Body of pancreas (tissue), 4 donors: ENCODE measurements at regions not wholly inside any gene's neighbourhood (a gene's known extent, or its start where the extent isn't known, plus 50 kb on each side); places are given as distances from the start of the nearest gene placed in this dataset.

Experiments
- ATAC-seq: fragments of 150-250 bp; one replicate; pipeline ENCODE4 v1.9.1; 2016
- DNase-seq, 4 donors: peaks; one replicate each; pipeline ENCODE4 v3.0.0-alpha.2; 2019
- H3K27ac ChIP-seq, 4 donors: fragments of 200-600 bp; sonication (generic); 1 replicate in 3 of 4; 2 replicates in 1 of 4; pipeline versions ENCODE4 v1.5.1 to v1.6.1; 2016 to 2019; ENCODE audit warnings: mild to moderate bottlenecking in 1 of 4, mixed read lengths in 1 of 4, moderate library complexity in 1 of 4
- H3K27me3 ChIP-seq, 2 donors: fragments of 200-600 bp; sonication (generic); one replicate each; pipeline ENCODE4 v1.6.0; 2016; ENCODE audit warnings: mild to moderate bottlenecking in 1 of 2
- H3K36me3 ChIP-seq, 2 donors: fragments of 200-600 bp; sonication (generic); replicated peaks in 1 of 2; 2 replicates each; pipeline ENCODE4 v1.5.1; 2016; ENCODE audit warnings: low read depth in 2 of 2; ENCODE audit not compliant: insufficient read depth in 1 of 2
- H3K4me1 ChIP-seq: fragments of 200-600 bp; sonication (generic); one replicate; pipeline ENCODE4 v1.6.0; 2016
- H3K4me3 ChIP-seq, 2 donors: fragments of 200-600 bp; sonication (generic); 1 replicate in 1 of 2; 2 replicates in 1 of 2; pipeline ENCODE4 v1.5.1; 2016 to 2019
- H3K9me3 ChIP-seq, 3 donors: fragments of 200-600 bp; sonication (generic); 1 replicate in 2 of 3; 2 replicates in 1 of 3; pipeline ENCODE4 v1.5.1; 2016
- POLR2A ChIP-seq, 3 donors: fragments of 450-650 bp; IDR thresholded peaks; one replicate each; pipeline ENCODE4 v1.6.1; 2016; ENCODE audit warnings: antibody characterized with exemption in 3 of 3, mild to moderate bottlenecking in 2 of 3
- WGBS, 2 donors: methylation state at CpG; one replicate each; pipeline ENCODE4 v1.1.5; 2017; 5-methylcytosine and 5-hydroxymethylcytosine counted together
- intact Hi-C: fragments of 100-400 bp; cut with DNase I; formaldehyde crosslinking; loops from one replicate; pipeline ENCODE4 v1.15.1; 2023
- TF ChIP-seq, protein P1 (sequence below), 7 experiments: fragments of 450-650 bp in 4 of 7; fragments of 200-600 bp in 3 of 7; sonication (generic) in 3 of 7; IDR thresholded peaks; one replicate each; pipeline ENCODE4 v1.5.1; 2016 to 2019; ENCODE audit warnings: antibody characterized with exemption in 7 of 7

DNA sequence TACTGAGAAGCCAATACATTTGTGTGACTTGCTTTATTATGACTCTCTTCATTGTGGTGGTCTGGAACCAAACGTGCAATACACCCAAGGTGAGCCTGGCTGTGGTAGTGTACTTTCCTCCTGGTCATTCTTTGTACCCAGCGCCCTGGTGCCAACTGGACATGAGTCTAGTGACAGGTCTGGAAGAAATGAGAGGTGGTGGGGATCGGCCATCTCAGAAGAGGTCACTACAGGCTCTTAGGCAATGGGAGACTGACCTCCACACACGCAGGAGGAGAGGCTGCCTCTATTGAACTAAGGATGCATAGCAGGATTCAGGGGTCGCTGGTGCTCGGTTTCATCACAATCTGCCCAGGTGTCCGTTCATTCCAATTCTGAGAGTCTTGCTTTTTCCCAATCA lies 56.4 kb upstream of the RTL6 start:
- H3K27ac ChIP-seq, result no peak overlapping the region
- ATAC-seq, result no peak

GRCh38 chr22:44550711-44551491 lies 52.9 kb upstream of the RTL6 start:
- WGBS, 2 donors, result 39 to 47% methylated on average over 11 to 21 of the region's 22 CpGs
- intact Hi-C loops, result no loop called here
- DNase-seq (peak in 3 of 4 donors; percentile 29 to 31 (median 30)), ATAC-seq (peak; percentile 42)
- no peaks in the 10 kb centered on the region for H3K9me3 ChIP-seq
- H3K4me3 ChIP-seq, result no peak overlapping the region
- no peak for TF ChIP-seq POLR2A (IDR thresholded peaks at IDR 0.05)
- TF ChIP-seq, protein P1, sequence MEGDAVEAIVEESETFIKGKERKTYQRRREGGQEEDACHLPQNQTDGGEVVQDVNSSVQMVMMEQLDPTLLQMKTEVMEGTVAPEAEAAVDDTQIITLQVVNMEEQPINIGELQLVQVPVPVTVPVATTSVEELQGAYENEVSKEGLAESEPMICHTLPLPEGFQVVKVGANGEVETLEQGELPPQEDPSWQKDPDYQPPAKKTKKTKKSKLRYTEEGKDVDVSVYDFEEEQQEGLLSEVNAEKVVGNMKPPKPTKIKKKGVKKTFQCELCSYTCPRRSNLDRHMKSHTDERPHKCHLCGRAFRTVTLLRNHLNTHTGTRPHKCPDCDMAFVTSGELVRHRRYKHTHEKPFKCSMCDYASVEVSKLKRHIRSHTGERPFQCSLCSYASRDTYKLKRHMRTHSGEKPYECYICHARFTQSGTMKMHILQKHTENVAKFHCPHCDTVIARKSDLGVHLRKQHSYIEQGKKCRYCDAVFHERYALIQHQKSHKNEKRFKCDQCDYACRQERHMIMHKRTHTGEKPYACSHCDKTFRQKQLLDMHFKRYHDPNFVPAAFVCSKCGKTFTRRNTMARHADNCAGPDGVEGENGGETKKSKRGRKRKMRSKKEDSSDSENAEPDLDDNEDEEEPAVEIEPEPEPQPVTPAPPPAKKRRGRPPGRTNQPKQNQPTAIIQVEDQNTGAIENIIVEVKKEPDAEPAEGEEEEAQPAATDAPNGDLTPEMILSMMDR (IDR thresholded peaks at IDR 0.05), result no peak
- no peaks in the 10 kb centered on the region for H3K27me3 ChIP-seq
- no peaks in the 10 kb centered on the region for H3K36me3 ChIP-seq
- H3K4me1 ChIP-seq, result no peaks in the 10 kb centered on the region
- H3K27ac ChIP-seq, result no peak overlapping the region

More for the DNA sequence above, 56.4 kb upstream of the RTL6 start:
- H3K9me3 ChIP-seq, result no peaks in the 10 kb centered on the region
- no peaks in the 10 kb centered on the region for H3K4me1 ChIP-seq
- TF ChIP-seq, protein P1 (IDR thresholded peaks at IDR 0.05), result no peak
- TF ChIP-seq POLR2A (IDR thresholded peaks at IDR 0.05), result no peak
- no peak for DNase-seq
- no peaks in the 10 kb centered on the region for H3K36me3 ChIP-seq
- 52 to 61% methylated on average over 7 of the region's 7 CpGs for WGBS, 2 donors
- no peak overlapping the region for H3K4me3 ChIP-seq
- peaks cover 0 to 6% of the 10 kb centered on the region in 2 donors for H3K27me3 ChIP-seq
- intact Hi-C loops, result no loop called here

DNA sequence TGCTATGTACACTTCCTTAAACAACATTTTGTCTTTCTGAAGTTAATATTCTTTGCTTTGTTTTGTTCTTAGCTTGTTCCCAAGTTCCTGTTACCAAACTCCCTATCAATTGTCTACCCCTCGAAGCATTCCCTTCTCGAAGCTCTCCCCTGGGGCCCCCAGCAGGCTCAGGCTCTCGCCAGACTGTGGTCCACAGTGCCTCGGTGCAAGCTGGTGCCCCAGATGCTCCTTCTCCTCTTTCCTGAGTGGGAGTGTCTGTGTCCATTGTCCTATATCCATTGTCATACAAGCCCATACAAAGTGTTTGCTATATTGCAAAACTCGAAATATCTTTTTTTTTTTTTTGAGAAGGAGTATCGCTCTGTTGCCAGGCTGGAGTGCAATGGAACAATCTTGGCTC lies 51.7 kb upstream of the RTL6 start:
- intact Hi-C loops, result no loop called here
- 61 to 63% methylated on average over 6 of the region's 6 CpGs for WGBS, 2 donors
- DNase-seq, result no peak

DNA sequence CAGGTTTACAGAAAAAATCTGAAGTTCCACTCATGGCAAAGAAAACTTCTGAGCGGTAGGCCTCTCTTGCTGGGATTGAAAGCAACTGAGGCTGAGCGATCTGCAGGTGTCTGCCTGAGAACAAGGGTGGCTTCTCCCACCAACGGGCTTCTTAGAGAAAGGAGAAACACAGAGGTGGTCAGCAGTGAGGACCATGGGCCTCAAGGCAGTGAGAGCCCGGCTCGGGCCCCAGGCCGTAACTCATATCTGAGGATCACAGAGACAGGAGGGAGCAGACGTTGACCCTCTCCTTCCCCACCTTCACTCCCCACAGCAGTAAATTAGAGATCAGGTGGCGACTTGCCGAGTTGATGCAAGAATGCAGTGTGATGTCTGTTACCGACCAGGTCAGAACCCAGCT lies 50.9 kb upstream of the RTL6 start:
- Histone ChIP-seq H3K27ac (no peak overlapping the region), H3K4me1 (no peaks in the 10 kb centered on the region), H3K27me3 (no peaks in the 10 kb centered on the region), H3K36me3 (no peaks in the 10 kb centered on the region), H3K4me3 (no peak overlapping the region), H3K9me3 (no peaks in the 10 kb centered on the region)
- WGBS, 2 donors, result 70 to 75% methylated on average over 4 to 10 of the region's 10 CpGs
- intact Hi-C loops, result no loop called here
- TF ChIP-seq, protein P1 (IDR thresholded peaks at IDR 0.05), result no peak
- no peak for TF ChIP-seq POLR2A (IDR thresholded peaks at IDR 0.05)
- ATAC-seq, result no peak
- DNase-seq, result no peak

More for the DNA sequence above, 51.7 kb upstream of the RTL6 start:
- H3K27me3 ChIP-seq, result no peaks in the 10 kb centered on the region
- ATAC-seq, result no peak
- no peaks in the 10 kb centered on the region for H3K9me3 ChIP-seq
- H3K4me1 ChIP-seq, result no peaks in the 10 kb centered on the region
- H3K4me3 ChIP-seq, result no peak overlapping the region
- no peaks in the 10 kb centered on the region for H3K36me3 ChIP-seq
- no peak overlapping the region for H3K27ac ChIP-seq
- no peak for TF ChIP-seq POLR2A (IDR thresholded peaks at IDR 0.05)
- TF ChIP-seq, protein P1 (IDR thresholded peaks at IDR 0.05), result no peak
